HG03439 (cell line): ENCODE measurements at regions not wholly inside any gene's neighbourhood (a gene's known extent, or its start where the extent isn't known, plus 50 kb on each side); places are given as distances from the start of the nearest gene placed in this dataset.
A peak's percentile ranks its signal among the peaks of the same experiment; 100 is the strongest.
"Not testable (repeated sequence)": the region's sequence is repeated elsewhere in the genome, so short reads cannot be mapped to it uniquely, and the experiment has no call there.

Experiments
- ATAC-seq: cut with Tn5 transposase; IDR thresholded peaks from one replicate; pipeline ENCODE4 v1.9.1; 2021; ENCODE audit warnings: mild to moderate bottlenecking, moderate library complexity; ENCODE audit not compliant: unreplicated experiment

DNA sequence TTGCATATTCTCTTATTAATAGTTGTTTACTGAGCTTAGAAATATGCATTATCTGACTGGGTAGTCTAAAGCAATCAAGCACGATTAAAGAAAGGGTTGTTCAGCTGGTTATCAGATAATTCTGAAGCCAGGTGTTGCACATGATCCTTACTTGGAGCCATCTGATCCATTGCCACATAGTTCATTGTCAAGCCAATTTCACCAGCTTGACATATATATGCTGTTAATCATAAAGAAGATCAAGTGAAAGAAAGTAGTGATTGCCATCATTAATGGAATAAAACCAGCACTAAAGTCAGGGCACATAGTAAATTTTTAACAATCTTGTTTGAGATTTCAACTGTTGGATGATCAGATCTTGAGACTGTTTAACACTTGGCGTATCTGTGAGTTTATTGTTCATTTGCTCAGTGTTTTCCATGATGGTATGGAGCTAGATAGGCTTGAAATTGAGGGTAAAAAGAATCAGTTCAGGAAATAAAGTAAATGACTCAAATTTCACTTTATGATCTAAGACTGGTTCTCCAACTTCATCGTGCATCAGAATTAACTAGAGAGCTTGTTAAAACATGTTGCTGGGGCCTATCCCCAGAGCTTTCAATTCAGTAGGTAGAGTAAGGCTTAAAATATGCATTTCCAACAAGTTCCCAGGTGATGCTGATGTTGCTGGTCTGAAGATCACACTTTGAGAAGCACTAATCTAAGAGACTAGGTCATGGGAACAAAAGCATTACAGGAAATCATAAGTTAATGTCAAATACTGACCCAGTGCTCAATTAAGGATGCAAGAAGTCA lies 539.6 kb downstream of the SATB2 start:
- ATAC-seq = no peak

DNA sequence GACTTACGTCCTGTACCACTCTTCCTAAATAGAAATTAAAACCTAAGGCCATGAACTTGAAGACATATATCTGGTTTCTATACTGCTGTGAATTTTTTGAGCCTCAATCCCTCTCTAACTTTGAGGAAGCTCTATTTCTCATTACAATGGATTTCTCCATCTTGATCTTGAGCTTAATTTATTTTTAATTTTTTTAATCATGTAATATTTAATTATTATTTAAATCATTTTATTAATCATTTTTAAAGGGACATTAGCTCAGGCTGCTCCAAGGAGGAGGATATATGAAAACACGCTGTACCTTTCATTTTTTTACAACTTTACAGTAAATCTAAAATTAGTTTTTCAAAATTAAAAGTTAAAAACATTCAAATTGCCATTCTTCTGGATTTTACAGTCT lies 540.5 kb downstream of the SATB2 start:
- ATAC-seq = no peak

DNA sequence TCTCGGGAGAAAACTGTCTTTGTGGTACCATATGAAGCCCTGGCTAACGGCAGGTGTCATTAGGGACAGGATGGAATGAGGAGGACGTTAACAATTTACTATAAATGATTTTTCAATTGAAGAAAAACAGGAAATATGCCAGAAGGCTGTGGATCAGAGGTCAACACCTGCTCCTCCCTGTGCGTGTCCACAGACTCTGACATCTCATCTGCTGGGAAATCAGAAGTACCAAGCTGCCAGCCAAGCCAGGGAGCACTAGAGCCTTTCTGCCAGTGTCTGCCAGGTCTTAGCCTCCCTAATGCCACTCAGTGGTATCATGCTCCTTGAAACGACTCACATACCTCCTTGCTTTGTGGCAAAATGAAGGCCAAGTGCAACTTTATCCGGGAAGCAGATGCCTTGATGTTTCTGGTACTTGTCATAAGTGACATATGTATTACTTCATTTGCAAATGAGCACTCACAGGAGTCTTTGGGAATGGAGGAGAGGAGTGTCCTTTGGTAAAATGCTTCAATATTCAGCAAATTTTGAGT lies 541.1 kb downstream of the SATB2 start:
- ATAC-seq = no peak

DNA sequence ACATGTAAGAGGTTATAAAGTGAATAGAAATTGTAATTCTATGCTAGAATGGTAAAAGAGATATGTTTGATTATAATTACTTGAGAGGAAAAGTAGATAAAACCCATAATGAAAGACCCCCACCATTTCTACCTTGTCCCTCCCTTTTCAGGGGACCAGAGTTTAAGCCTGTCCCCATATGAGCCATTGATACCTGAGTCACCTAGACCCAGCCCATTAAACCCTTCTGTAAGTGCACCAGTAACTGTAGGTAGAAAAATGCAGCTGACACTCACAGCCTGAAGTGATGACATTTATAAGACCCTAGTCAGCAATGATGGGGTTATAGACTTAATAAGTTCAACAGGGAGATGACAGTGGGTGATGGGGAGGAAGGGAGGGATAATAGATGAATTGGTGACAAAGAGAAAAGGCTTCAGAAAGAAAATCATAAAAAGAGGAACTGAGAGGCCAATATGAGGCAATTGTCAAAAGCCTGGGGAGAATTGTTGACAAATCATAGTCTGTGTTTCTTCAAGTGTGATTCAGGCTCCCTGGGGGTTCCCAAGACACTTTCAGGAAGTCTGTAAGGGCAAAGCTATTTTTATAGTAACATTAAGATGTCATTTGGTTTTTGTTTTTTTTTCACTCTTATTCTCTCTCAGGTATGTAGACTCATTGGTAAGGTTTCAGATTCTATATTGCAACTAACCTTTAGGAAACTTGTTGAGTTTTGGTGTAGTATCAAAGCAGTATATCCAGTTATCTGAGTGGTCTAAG lies 544.2 kb downstream of the SATB2 start:
- ATAC-seq = peak; percentile 99

DNA sequence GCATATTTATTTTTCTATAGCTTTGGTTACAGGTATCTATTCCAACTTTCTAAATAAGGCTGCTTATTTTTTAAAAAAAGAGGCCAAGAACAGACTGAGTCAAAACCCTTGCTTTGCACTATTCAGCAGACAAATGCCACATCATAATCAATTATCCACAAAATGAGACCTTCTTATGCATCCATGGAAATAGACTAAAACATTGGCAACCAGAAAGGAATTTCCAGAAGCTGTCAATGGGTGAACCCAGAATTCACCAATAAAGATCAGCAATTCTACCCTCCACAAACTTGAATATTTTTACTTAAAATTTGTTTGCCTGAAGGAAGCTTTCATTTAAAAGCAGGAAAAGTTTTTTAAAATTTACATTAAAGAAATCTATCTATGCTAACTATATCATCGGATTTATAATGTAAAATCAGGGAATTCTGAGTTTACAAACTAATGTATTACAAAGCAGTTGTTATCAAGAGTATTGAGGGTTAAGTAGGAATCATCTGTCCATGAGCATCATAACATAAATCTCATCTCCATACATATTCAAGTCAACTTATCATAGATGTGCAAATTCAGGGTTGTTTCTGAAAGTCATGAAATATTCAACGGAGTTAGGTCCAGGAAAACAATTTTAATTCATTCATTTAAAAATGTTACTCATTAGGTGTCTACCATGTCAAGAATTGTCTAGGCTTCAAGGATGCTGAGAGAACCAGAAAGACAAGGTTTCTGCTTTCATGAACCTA lies 548.0 kb downstream of the SATB2 start:
- no peak for ATAC-seq

DNA sequence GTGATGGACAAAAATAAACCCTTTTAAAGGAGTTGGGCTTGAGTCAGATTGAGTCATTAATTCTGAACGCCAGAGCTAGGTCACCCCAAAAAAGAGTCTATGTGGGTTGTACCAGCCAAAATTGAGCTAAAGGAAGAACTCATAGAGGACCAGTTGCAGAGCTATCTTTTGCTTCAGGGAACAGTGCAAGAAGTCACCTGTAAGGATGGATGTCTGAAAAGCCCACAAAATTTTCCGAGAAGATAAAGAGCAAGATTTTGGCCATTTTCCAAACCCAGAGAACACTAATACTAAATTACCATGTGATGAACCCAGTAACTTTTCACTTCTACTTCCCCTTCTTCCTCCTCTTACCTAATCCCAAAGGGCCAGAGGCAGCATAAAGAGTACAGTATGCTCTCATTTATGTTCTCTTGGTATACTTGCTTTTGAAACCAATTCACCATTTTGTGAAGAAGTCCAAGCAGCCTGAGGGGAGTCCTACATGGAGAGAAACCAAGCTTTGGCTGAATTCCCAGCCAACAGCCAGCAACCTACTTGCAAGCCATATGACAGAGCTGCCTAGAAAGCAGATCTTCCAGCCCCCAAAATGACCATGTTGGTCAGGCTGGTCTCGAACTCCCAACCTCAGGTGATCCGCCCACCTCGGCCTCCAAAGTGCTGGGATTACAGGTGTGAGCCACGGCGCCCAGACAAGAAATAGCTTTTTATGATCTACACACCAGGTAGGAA lies 551.7 kb downstream of the SATB2 start:
- ATAC-seq = no peak

DNA sequence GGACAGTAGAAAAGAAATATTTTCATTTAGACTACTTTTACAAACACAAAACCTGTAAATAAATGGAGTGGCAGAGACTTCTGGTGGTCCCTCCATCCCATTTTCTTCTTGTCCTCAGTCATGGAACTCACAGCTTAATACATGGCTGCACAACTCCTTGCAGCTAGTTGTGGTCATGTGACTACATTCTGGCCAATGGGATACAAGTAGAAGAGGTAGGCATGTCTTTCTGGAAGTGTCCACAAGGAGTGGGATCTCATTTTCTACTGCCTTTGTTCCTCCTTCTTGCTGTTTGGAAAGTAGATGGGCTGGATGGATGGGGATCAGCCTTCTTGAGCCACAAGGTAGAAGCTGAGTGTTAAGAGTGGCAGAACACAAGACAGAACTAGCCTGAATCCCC lies 555.8 kb downstream of the SATB2 start:
- ATAC-seq = no peak

DNA sequence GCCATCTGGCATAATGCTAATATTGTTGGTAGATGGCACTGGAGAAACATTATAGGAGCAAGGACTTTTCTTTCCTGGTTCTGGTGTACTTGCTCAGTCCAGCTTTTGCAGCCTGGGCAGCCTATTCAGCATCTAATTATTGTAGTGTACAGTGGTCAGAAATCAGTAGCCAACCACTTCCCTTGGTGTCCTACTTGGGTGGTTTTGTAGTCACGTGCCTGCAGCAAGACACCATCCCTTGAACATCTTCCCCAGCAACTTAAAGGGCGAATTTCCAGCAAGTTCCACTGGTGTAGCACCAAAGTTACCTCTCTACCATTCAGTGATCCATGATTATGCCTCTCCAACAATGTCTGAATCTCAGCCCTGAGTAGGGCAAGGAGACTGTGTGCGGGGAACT lies 557.6 kb downstream of the SATB2 start:
- ATAC-seq = no peak

DNA sequence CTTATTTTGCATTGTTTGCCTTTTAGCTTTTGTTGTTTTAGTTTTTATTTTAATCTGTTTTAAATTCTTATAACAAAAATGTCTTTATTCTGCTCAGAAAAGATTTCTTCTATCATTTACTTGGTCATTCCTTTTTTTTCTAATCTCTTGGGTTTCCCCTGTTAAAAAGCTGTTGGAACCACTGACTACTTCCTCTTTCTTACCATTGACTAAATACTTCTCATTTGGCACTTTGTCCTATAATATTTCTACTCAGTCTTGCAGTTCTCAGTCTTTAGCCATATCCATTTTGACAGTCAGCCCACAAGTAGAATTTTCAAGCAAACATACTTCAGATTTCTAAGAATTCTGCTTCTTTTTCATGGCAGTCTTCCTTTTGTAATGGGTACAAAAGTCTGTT lies 567.2 kb downstream of the SATB2 start:
- no peak for ATAC-seq

DNA sequence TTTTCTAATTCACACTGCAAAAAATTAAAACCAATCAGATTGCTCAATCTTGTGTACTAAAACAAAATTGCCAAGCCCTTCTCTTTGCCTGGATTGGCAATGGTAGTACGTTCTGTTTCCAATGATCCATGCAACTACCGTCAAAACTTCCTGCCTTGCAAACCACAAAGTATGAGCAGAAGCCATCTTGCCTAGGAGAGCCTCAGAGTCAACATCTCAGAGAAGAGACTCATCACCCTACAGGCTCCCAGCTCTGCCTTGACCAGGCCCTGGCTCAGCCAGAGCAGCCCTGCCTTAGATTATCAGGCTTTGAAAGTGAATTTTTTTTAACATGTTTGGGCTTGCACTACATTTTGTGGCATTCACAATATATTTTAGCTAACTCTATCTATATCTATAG lies 574.1 kb downstream of the SATB2 start:
- no peak for ATAC-seq

DNA sequence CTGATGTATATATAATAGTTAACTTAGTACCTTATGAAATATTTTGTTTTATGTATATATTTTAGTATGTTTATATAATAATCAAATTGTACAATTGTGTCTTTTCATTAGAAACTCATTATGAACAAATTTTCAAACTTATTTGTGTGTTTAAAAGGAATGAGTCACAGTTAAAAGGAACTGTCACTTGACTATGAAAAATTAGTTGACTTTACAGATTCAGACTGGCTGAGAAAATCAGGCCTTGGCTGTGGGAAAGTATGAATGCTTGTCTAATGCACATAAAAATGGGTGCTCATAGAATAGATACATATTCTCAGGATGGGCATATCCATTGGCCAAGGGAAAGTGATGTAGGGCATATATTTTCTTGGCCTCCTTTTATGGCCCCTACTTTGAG lies 576.8 kb downstream of the SATB2 start:
- ATAC-seq = no peak

DNA sequence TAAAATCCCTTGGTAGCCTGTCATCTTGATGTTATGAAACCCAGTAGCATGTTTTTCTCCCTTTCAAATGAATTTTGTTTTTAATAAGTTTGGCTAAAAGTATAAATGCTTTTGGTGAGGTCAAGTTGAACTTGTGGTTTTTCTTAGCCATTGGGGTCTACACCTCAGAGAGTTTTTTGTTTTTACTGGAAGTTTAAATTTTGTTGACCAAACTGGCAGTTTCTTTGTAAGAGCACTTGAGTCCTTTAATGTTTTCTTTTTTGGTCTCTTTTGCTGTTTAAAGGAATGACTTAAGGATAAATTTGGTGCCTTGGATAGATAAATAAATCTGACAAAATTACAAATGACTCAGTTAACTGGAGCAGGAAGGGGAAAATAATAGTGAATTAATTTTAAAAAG lies 577.3 kb downstream of the SATB2 start:
- no peak for ATAC-seq

DNA sequence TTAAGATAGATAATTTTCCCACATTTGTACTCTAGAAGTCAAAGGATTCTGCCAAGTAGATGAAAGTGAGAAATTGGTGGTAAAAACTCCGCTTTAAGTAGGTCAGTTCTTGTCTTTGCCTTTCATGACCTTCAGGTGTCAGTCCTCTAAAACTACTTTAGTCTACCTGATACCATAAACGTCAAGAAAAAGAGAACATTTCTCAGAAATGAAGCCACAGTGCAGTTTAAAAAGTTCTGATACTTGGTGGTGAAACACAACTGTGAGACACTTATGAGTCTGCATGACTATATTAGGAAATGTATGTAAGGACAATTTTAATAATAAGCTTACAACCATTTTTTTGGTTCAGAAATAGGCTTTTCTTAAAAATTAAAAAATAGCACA lies 583.3 kb downstream of the SATB2 start:
- ATAC-seq = peak; percentile 90

DNA sequence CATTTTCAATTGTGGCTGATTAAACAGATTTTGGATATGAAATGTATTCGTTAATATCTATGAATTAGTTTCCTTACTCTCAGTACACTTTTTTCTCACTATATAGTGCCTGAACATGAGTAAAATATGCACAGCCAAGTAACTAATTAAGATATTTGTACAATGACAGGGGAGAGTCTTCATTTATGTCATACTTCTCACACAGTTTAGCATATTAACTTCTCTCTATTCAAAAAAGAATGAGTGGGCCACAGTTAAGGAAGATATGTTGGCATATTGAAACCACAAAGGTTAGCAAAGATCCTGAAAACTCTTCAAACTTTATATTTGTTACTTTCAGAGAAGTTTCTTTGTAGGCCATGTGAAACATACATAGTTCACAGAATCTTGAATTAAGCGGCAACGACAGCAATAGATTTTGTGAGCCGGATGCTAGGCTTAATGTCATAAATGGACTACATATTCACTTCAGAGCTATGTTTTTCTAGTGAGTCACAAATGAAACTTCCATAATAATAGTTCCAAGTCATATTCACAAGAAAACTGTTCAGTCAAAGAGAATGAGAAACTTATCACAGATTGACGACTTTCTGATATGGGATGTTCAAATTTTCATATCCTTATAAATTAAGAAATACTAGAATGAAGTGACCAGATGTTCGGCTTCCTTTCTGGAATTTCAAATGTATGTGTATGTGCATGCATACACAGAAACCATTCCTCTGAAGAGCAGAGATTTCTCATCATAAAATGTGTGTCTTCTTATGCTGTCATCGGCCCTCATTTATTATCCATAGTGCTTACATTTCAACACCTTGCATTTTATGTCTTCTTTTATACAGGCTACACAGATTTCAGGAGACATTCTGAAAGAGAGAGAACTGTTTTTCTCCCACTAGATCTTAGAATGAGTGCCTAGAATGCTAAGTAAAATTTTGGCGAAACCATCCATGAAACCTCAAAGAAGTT lies 584.0 kb downstream of the SATB2 start:
- ATAC-seq = peak; percentile 12

DNA sequence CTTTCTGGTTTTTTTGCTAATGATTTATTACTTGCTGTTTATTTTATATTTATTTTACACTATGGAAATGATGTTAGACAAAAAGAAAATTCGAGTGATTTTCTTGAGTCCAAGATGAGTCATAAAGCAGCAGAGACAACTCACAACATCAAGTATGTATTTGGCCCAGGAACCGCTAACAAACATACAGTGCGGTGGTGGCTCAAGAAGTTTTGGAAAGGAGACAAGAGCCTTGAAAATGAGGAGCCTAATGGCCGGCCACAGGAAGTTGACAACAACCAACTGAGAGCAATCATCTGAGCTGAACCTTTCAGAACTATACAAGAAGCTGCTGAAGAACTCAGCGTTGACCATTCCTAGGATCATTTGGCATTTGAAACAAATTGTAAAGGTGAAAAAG lies 594.1 kb downstream of the SATB2 start:
- no peak for ATAC-seq

DNA sequence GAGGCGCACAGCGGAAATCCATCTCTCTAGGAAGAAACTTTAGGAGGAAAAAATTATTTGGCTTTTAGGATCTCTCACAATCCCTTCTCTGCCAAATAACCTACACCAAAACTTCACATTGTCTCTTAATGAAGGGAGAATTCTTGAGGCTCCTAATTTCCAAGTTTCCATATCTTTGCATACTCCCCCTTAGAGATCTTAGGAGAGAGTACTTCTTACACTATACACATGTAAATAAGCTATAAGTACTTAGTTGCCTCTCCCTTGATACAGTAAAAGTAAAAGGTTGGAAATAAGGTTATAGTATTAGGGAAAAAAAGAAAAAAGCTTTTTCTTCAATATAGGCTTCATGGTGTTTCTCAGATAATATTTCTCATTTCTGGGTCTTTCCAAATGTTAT lies 596.7 kb downstream of the SATB2 start:
- ATAC-seq = no peak

DNA sequence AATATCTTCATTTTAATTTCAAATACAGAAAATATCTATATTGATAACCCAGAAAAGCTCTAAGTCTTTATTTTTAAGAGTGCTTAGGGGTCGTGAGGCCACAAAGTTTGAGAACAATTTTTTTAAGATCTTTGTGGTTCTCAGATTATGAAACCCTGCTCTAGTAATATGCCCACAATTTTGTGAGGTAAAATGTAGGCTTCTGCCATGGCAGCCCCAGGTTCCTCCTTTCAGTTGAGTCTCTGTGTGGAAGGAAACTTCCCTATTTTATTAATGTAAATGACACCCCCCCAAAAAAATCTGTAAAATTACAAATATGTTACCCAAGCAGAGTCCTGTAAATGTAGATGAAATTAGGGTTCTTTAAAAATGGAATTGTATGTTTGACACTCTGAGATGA lies 600.5 kb downstream of the SATB2 start:
- ATAC-seq = no peak

DNA sequence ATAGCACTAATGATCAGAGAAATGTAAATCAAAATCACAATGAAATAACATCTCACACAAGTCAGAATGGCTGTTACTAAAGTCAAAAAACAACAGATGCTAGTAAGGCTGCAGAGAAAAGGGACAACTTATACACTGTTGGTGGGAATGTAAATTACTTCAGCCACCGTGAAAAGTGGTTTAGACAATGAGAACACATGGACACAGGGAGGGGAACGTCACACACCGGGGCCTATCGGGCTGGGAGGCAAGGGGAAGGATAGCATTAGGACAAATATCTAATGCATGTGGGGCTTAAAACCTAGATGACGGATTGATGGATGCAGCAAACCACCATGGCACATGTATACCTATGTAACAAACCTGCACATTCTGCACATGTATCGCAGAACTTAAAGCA lies 602.0 kb downstream of the SATB2 start:
- not testable (repeated sequence) for ATAC-seq

DNA sequence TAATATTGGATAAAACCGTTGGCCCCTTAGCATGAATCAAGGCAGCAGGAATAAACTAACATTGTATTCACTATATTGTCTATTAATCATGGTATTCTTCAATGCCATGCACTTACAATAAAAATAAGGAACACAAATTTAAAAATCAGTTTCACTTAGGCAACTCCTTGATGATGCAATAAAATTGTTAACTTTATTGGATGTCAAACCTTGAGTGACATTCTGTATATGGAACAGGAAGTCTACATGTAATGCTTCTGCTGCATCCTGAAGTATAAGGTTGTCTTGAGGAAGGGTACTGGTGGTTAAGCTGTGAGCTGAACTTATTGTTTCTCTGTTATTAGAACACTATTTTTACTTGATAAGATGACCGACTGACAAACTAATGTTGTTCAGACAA lies 605.5 kb downstream of the SATB2 start:
- no peak for ATAC-seq

DNA sequence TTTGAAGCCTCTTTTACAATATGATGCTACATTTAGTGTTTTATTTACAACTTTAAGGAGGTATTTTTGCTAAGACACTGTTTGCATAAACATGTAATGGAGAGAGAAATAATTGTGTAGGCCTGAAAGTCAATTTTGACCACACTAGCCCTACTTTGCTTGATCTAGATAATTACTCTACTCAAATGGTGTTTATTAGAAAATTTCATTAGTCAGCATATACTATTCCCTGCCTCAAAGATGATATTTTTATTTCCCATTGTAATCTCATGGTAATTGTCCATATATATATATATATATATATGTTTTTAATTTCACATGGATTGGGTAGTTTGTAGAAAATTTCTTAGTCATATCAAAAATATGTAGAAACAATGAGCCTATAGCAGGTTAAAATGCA lies 632.2 kb downstream of the SATB2 start:
- ATAC-seq = no peak
